WTC11 (cell line): ENCODE measurements at regions not wholly inside any gene's neighbourhood (a gene's known extent, or its start where the extent isn't known, plus 50 kb on each side); places are given as distances from the start of the nearest gene placed in this dataset.
A peak's percentile ranks its signal among the peaks of the same experiment; 100 is the strongest.

Experiments used
- ATF1 ChIP-seq: sonication (generic); formaldehyde crosslinking; IDR thresholded peaks from 2 replicates; pipeline ENCODE4 v1.8.1; 2023; ENCODE audit warnings: mild to moderate bottlenecking, moderate library complexity, missing genetic modification reagents
- CREB1 ChIP-seq: sonication (generic); formaldehyde crosslinking; IDR thresholded peaks from 2 replicates; pipeline ENCODE4 v1.8.0; 2023; ENCODE audit warnings: mild to moderate bottlenecking, missing genetic modification reagents
- CREM ChIP-seq: sonication (generic); formaldehyde crosslinking; IDR thresholded peaks from 2 replicates; pipeline ENCODE4 v1.8.1; 2022; ENCODE audit warnings: mild to moderate bottlenecking, missing genetic modification reagents, moderate library complexity
- E2F5 ChIP-seq: sonication (generic); formaldehyde crosslinking; IDR thresholded peaks from 2 replicates; pipeline ENCODE4 v1.8.1; 2022; ENCODE audit warnings: mild to moderate bottlenecking, moderate library complexity, missing genetic modification reagents
- EMX1 ChIP-seq: fragments of 250-450 bp; sonication (Bioruptor Pico); IDR thresholded peaks from 2 replicates; pipeline ENCODE4 v1.8.0; 2021; ENCODE audit warnings: mild to moderate bottlenecking
- ETV6 ChIP-seq: sonication (generic); formaldehyde crosslinking; IDR thresholded peaks from 2 replicates; pipeline ENCODE4 v1.8.1; 2022; ENCODE audit warnings: mild to moderate bottlenecking, missing genetic modification reagents
- GABPB1 ChIP-seq: sonication (generic); formaldehyde crosslinking; IDR thresholded peaks from 2 replicates; pipeline ENCODE4 v1.8.1; 2023; ENCODE audit warnings: mild to moderate bottlenecking, missing genetic modification reagents
- GRHL2 ChIP-seq: fragments of 250-450 bp; sonication (Bioruptor Pico); IDR thresholded peaks from 2 replicates; pipeline ENCODE4 v1.8.0; 2022; ENCODE audit warnings: mild to moderate bottlenecking, moderate library complexity; ENCODE audit not compliant: insufficient replicate concordance, severe bottlenecking
- HMGA2 ChIP-seq: fragments of 250-450 bp; sonication (Bioruptor Pico); IDR thresholded peaks from 2 replicates; pipeline ENCODE4 v1.4.0; 2021; ENCODE audit warnings: mild to moderate bottlenecking, moderate library complexity
- JAZF1 ChIP-seq: fragments of 250-450 bp; sonication (Bioruptor Pico); IDR thresholded peaks from 2 replicates; pipeline ENCODE4 v1.9.0; 2021; ENCODE audit warnings: moderate library complexity, mild to moderate bottlenecking, inconsistent platforms
- JUN ChIP-seq: sonication (generic); formaldehyde crosslinking; IDR thresholded peaks from 2 replicates; pipeline ENCODE4 v1.8.0; 2023; ENCODE audit warnings: mild to moderate bottlenecking, missing genetic modification reagents
- KAT7 ChIP-seq: sonication (generic); formaldehyde crosslinking; IDR thresholded peaks from 2 replicates; pipeline ENCODE4 v1.8.1; 2023; ENCODE audit warnings: missing genetic modification reagents, mild to moderate bottlenecking, borderline replicate concordance
- MYBL2 ChIP-seq: sonication (generic); formaldehyde crosslinking; IDR thresholded peaks from 2 replicates; pipeline ENCODE4 v1.8.1; 2023; ENCODE audit warnings: mild to moderate bottlenecking, moderate library complexity, missing genetic modification reagents
- NR3C1 ChIP-seq: sonication (generic); formaldehyde crosslinking; conservative IDR thresholded peaks from 2 replicates; pipeline ENCODE4 v1.8.1; 2023; ENCODE audit warnings: low read depth, mild to moderate bottlenecking, missing genetic modification reagents
- STAT6 ChIP-seq: sonication (generic); formaldehyde crosslinking; conservative IDR thresholded peaks from 2 replicates; pipeline ENCODE4 v1.8.1; 2023; ENCODE audit warnings: mild to moderate bottlenecking, low read depth, missing genetic modification reagents, moderate library complexity
- TCF7 ChIP-seq: sonication (generic); formaldehyde crosslinking; IDR thresholded peaks from 2 replicates; pipeline ENCODE4 v1.8.0; 2022; ENCODE audit warnings: mild to moderate bottlenecking, low read depth, missing genetic modification reagents, moderate library complexity
- TEAD1 ChIP-seq: sonication (generic); formaldehyde crosslinking; IDR thresholded peaks from 2 replicates; pipeline ENCODE4 v1.8.0; 2022; ENCODE audit warnings: mild to moderate bottlenecking, missing genetic modification reagents
- TEAD4 ChIP-seq: sonication (generic); formaldehyde crosslinking; IDR thresholded peaks from 2 replicates; pipeline ENCODE4 v1.8.0; 2022; ENCODE audit warnings: mild to moderate bottlenecking, missing genetic modification reagents
- USF1 ChIP-seq: sonication (generic); formaldehyde crosslinking; IDR thresholded peaks from 2 replicates; pipeline ENCODE4 v1.8.0; 2022; ENCODE audit warnings: mild to moderate bottlenecking, missing genetic modification reagents
- ZNF317 ChIP-seq: sonication (generic); formaldehyde crosslinking; IDR thresholded peaks from 2 replicates; pipeline ENCODE4 v1.8.1; 2023; ENCODE audit warnings: low read depth, mild to moderate bottlenecking, moderate library complexity, missing genetic modification reagents, borderline replicate concordance
- ZNF512 ChIP-seq: sonication (generic); formaldehyde crosslinking; IDR thresholded peaks from 2 replicates; pipeline ENCODE4 v1.8.1; 2022; ENCODE audit warnings: missing genetic modification reagents, borderline replicate concordance
- ZNF671 ChIP-seq: fragments of 250-450 bp; sonication (Bioruptor Pico); IDR thresholded peaks from 2 replicates; pipeline ENCODE4 v1.8.0; 2021; ENCODE audit warnings: mild to moderate bottlenecking
- TF ChIP-seq, protein P1 (sequence below): sonication (generic); formaldehyde crosslinking; IDR thresholded peaks from 2 replicates; pipeline ENCODE4 v1.8.1; 2023; ENCODE audit warnings: mild to moderate bottlenecking, moderate library complexity, missing genetic modification reagents
- TF ChIP-seq, protein P2 (sequence below): sonication (generic); formaldehyde crosslinking; IDR thresholded peaks from 2 replicates; pipeline ENCODE4 v1.8.1; 2023; ENCODE audit warnings: mild to moderate bottlenecking, missing genetic modification reagents, borderline replicate concordance
- TF ChIP-seq, protein P3 (sequence below): fragments of 250-450 bp; sonication (Bioruptor Pico); IDR thresholded peaks from 2 replicates; pipeline ENCODE4 v1.9.0; 2021; ENCODE audit warnings: moderate library complexity, mild to moderate bottlenecking, inconsistent platforms, borderline replicate concordance
- TF ChIP-seq, protein P4 (sequence below): sonication (generic); formaldehyde crosslinking; IDR thresholded peaks from 2 replicates; pipeline ENCODE4 v1.8.1; 2023; ENCODE audit warnings: mild to moderate bottlenecking, missing genetic modification reagents, moderate library complexity

DNA sequence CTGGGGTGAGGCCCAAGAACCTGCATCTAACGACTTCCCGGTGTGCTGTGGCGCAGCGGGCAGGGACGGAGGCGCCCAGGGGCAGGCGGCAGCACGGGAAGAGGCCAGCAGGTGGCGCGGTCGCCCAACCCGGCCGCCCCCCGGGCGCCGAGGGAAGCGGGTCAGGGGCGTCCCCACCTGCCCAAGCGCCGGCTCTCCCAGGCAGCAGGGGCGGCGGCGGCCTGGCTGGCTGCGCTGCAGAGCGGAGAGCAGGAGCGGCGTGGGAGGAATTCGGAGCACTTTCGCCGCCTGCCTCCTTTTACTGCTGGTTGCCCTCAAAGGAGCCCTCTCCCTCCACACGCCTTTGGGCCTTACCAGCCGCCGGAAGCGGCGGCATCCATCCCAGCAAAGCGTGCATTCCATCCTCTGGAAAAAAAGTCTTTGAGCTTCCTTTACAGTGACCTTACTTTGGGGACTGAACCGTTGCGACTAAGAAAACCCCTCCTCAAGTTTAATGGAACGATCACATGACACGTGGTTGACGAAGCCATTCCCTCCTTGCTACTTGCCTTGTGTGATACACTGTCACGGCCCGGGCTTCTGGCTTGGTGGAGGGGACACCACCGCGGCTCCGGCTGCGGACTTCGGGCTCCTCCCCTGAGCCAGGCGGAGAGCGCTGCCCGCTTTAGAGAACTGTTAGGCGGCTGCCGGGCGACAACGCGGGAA lies 106.8 kb upstream of the CLMP start (continued):
- TF ChIP-seq, protein P1, sequence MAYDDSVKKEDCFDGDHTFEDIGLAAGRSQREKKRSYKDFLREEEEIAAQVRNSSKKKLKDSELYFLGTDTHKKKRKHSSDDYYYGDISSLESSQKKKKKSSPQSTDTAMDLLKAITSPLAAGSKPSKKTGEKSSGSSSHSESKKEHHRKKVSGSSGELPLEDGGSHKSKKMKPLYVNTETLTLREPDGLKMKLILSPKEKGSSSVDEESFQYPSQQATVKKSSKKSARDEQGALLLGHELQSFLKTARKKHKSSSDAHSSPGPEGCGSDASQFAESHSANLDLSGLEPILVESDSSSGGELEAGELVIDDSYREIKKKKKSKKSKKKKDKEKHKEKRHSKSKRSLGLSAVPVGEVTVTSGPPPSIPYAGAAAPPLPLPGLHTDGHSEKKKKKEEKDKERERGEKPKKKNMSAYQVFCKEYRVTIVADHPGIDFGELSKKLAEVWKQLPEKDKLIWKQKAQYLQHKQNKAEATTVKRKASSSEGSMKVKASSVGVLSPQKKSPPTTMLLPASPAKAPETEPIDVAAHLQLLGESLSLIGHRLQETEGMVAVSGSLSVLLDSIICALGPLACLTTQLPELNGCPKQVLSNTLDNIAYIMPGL (CRISPR knock-in tag): peak; percentile 94
- TF ChIP-seq JUN (CRISPR knock-in tag): no peak
- no peak for TF ChIP-seq ATF1 (CRISPR knock-in tag)
- no peak for TF ChIP-seq MYBL2 (CRISPR knock-in tag)
- TF ChIP-seq, protein P2, sequence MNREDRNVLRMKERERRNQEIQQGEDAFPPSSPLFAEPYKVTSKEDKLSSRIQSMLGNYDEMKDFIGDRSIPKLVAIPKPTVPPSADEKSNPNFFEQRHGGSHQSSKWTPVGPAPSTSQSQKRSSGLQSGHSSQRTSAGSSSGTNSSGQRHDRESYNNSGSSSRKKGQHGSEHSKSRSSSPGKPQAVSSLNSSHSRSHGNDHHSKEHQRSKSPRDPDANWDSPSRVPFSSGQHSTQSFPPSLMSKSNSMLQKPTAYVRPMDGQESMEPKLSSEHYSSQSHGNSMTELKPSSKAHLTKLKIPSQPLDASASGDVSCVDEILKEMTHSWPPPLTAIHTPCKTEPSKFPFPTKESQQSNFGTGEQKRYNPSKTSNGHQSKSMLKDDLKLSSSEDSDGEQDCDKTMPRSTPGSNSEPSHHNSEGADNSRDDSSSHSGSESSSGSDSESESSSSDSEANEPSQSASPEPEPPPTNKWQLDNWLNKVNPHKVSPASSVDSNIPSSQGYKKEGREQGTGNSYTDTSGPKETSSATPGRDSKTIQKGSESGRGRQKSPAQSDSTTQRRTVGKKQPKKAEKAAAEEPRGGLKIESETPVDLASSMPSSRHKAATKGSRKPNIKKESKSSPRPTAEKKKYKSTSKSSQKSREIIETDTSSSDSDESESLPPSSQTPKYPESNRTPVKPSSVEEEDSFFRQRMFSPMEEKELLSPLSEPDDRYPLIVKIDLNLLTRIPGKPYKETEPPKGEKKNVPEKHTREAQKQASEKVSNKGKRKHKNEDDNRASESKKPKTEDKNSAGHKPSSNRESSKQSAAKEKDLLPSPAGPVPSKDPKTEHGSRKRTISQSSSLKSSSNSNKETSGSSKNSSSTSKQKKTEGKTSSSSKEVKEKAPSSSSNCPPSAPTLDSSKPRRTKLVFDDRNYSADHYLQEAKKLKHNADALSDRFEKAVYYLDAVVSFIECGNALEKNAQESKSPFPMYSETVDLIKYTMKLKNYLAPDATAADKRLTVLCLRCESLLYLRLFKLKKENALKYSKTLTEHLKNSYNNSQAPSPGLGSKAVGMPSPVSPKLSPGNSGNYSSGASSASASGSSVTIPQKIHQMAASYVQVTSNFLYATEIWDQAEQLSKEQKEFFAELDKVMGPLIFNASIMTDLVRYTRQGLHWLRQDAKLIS: no peak
- TF ChIP-seq KAT7: no peak
- no peak for TF ChIP-seq EMX1 (CRISPR knock-in tag)
- TF ChIP-seq TEAD4 (CRISPR knock-in tag): 0 out of 2 replicates have a peak, but pooled peaks have one; percentile 25
- peak; percentile 69 for TF ChIP-seq TEAD1 (CRISPR knock-in tag)
- TF ChIP-seq, protein P3, sequence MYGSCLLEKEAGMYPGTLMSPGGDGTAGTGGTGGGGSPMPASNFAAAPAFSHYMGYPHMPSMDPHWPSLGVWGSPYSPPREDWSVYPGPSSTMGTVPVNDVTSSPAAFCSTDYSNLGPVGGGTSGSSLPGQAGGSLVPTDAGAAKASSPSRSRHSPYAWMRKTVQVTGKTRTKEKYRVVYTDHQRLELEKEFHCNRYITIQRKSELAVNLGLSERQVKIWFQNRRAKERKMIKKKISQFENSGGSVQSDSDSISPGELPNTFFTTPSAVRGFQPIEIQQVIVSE (CRISPR knock-in tag): no peak
- no peak for TF ChIP-seq GRHL2 (CRISPR knock-in tag)
- peak; percentile 39; the same call in 1 of the 2 replicates for TF ChIP-seq ETV6 (CRISPR knock-in tag)
- TF ChIP-seq, protein P4, sequence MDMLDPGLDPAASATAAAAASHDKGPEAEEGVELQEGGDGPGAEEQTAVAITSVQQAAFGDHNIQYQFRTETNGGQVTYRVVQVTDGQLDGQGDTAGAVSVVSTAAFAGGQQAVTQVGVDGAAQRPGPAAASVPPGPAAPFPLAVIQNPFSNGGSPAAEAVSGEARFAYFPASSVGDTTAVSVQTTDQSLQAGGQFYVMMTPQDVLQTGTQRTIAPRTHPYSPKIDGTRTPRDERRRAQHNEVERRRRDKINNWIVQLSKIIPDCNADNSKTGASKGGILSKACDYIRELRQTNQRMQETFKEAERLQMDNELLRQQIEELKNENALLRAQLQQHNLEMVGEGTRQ: peak; percentile 45
- no peak for TF ChIP-seq E2F5 (CRISPR knock-in tag)
- no peak for TF ChIP-seq ZNF512 (CRISPR knock-in tag)
- TF ChIP-seq ZNF671 (CRISPR knock-in tag): no peak
- no peak for TF ChIP-seq CREB1 (CRISPR knock-in tag)
- no peak for TF ChIP-seq TCF7 (CRISPR knock-in tag)
- TF ChIP-seq HMGA2 (CRISPR knock-in tag): no peak
- TF ChIP-seq STAT6 (CRISPR knock-in tag): no peak; the same call in 1 of the 2 replicates
- no peak for TF ChIP-seq NR3C1
- TF ChIP-seq JAZF1 (CRISPR knock-in tag): no peak
- TF ChIP-seq USF1 (CRISPR knock-in tag): peak; percentile 64; the same call in 1 of the 2 replicates
- TF ChIP-seq ZNF317 (CRISPR knock-in tag): no peak
- TF ChIP-seq GABPB1: no peak
- TF ChIP-seq CREM (CRISPR knock-in tag): peak; percentile 46; the same call in 1 of the 2 replicates
